Stomach (tissue), 8 donors: ENCODE measurements at regions not wholly inside any gene's neighbourhood (a gene's known extent, or its start where the extent isn't known, plus 50 kb on each side); places are given as distances from the start of the nearest gene placed in this dataset.

ENCODE experiments used
- DNase-seq, 2 donors: peaks; one replicate each; pipeline versions ENCODE4 v3.0.0 to v3.0.0-alpha.2; 2013 to 2019
- H3K27ac ChIP-seq, 5 donors: fragments of 200-600 bp in 4 of 5; sonication (generic) in 4 of 5; one replicate each; pipeline ENCODE4 v1.5.1; 2013 to 2019; ENCODE audit warnings: mild to moderate bottlenecking in 1 of 5, moderate library complexity in 1 of 5
- H3K27me3 ChIP-seq, 3 donors: fragments of 200-600 bp; sonication (generic); one replicate each; pipeline ENCODE4 v1.5.1; 2017 to 2019; ENCODE audit warnings: mixed run types in 1 of 3
- H3K36me3 ChIP-seq, 4 donors: fragments of 200-600 bp; sonication (generic); 1 replicate in 3 of 4; 2 replicates in 1 of 4; pipeline ENCODE4 v1.5.1; 2016 to 2019
- H3K4me1 ChIP-seq, 4 donors: fragments of 200-600 bp; sonication (generic); one replicate each; pipeline ENCODE4 v1.5.1; 2016 to 2019
- H3K4me3 ChIP-seq, 4 donors: fragments of 200-600 bp; sonication (generic) in 3 of 4; one replicate each; pipeline ENCODE4 v1.5.1; 2016 to 2019; ENCODE audit warnings: mild to moderate bottlenecking in 1 of 4
- H3K9me3 ChIP-seq, 4 donors: fragments of 200-600 bp; sonication (generic); one replicate each; pipeline ENCODE4 v1.5.1; 2016 to 2019
- EP300 ChIP-seq: sonication (generic); formaldehyde crosslinking; IDR thresholded peaks from one replicate; pipeline ENCODE4 v1.6.1; 2017; ENCODE audit warnings: antibody characterized with exemption
- POLR2A ChIP-seq, 4 donors: fragments of 450-650 bp; IDR thresholded peaks; one replicate each; pipeline ENCODE4 v1.6.1; 2016; ENCODE audit warnings: antibody characterized with exemption in 4 of 4, control low read depth in 2 of 4, mild to moderate bottlenecking in 1 of 4, moderate library complexity in 1 of 4
- POLR2AphosphoS5 ChIP-seq, 3 donors: sonication (generic); formaldehyde crosslinking; IDR thresholded peaks; one replicate each; pipeline ENCODE4 v1.6.1; 2016; ENCODE audit warnings: antibody characterized with exemption in 3 of 3
- WGBS, 5 donors: extraction: QIAGEN DNeasy Blood & Tissue Kit in 3 of 5; methylation state at CpG; one replicate each; pipeline versions ENCODE4 v1.1.5 to v1.1.7; 2013 to 2018; 5-methylcytosine and 5-hydroxymethylcytosine counted together
- intact Hi-C: fragments of 100-400 bp; cut with DNase I; formaldehyde crosslinking; loops from one replicate; pipeline ENCODE4 v1.15.1; 2023; ENCODE audit warnings: low total_unique reads
- TF ChIP-seq, protein P1 (sequence below), 7 experiments: fragments of 450-650 bp in 4 of 7; fragments of 200-600 bp in 3 of 7; sonication (generic) in 3 of 7; IDR thresholded peaks; one replicate each; pipeline ENCODE4 v1.5.1; 2016 to 2019; ENCODE audit warnings: antibody characterized with exemption in 7 of 7, control low read depth in 2 of 7, mild to moderate bottlenecking in 1 of 7
- donor health status: healthy with polysubstance abuse.
- donor health status: Bipolar disorder and iron deficiency.
- donor health status: healthy.

GRCh38 chr11:22556381-22556780 lies 69.2 kb downstream of the FANCF start:
- no peak for DNase-seq
- H3K27me3 ChIP-seq, result no peaks in the 10 kb centered on the region
- intact Hi-C loops, result no loop called here
- no peak overlapping the region for H3K27ac ChIP-seq
- no peaks in the 10 kb centered on the region for H3K9me3 ChIP-seq
- TF ChIP-seq EP300, result no peak
- TF ChIP-seq POLR2A (IDR thresholded peaks at IDR 0.05), result no peak
- TF ChIP-seq POLR2AphosphoS5 (IDR thresholded peaks at IDR 0.05), result no peak
- TF ChIP-seq, protein P1, sequence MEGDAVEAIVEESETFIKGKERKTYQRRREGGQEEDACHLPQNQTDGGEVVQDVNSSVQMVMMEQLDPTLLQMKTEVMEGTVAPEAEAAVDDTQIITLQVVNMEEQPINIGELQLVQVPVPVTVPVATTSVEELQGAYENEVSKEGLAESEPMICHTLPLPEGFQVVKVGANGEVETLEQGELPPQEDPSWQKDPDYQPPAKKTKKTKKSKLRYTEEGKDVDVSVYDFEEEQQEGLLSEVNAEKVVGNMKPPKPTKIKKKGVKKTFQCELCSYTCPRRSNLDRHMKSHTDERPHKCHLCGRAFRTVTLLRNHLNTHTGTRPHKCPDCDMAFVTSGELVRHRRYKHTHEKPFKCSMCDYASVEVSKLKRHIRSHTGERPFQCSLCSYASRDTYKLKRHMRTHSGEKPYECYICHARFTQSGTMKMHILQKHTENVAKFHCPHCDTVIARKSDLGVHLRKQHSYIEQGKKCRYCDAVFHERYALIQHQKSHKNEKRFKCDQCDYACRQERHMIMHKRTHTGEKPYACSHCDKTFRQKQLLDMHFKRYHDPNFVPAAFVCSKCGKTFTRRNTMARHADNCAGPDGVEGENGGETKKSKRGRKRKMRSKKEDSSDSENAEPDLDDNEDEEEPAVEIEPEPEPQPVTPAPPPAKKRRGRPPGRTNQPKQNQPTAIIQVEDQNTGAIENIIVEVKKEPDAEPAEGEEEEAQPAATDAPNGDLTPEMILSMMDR (IDR thresholded peaks at IDR 0.05), result no peak
- 80 to 93% (median 88%) methylated on average over 2 of the region's 2 CpGs for WGBS, 5 donors
- no peak overlapping the region for H3K4me3 ChIP-seq
- H3K4me1 ChIP-seq, result no peaks in the 10 kb centered on the region
- H3K36me3 ChIP-seq, result no peaks in the 10 kb centered on the region

DNA sequence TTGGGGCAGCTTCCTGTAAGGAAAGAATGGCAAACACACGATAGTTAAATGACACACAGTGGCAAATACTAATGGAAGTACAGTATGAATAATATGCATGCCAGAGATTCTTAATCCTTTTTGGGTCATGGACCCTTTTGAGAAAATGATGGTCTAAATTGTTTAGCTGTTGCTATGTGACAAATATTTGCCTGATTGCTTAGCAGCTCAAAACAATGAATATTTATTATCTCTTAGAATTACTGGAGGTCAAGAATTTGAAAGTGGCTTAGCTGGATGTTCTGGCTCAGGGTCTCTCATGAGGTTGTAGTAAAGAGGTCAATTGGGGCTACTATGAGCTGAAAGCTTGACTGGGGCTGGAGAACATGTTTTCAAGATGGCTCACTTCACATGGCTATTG lies 69.7 kb downstream of the FANCF start:
- H3K27ac ChIP-seq, result no peak overlapping the region
- no peak for DNase-seq
- no peaks in the 10 kb centered on the region for H3K27me3 ChIP-seq
- H3K36me3 ChIP-seq, result no peaks in the 10 kb centered on the region
- intact Hi-C loops, result no loop called here
- no peaks in the 10 kb centered on the region for H3K9me3 ChIP-seq
- TF ChIP-seq, protein P1 (IDR thresholded peaks at IDR 0.05), result no peak
- TF ChIP-seq EP300, result no peak
- no peak for TF ChIP-seq POLR2AphosphoS5 (IDR thresholded peaks at IDR 0.05)
- TF ChIP-seq POLR2A (IDR thresholded peaks at IDR 0.05), result no peak
- H3K4me3 ChIP-seq, result no peak overlapping the region
- 54 to 76% (median 73%) methylated on average over 1 of the region's 1 CpG for WGBS, 5 donors
- no peaks in the 10 kb centered on the region for H3K4me1 ChIP-seq

GRCh38 chr11:22554221-22554620 lies 71.4 kb downstream of the FANCF start:
- Histone ChIP-seq H3K27me3 (no peaks in the 10 kb centered on the region), H3K4me3 (no peak overlapping the region), H3K27ac (no peak overlapping the region), H3K9me3 (no peaks in the 10 kb centered on the region), H3K4me1 (no peaks in the 10 kb centered on the region), H3K36me3 (no peaks in the 10 kb centered on the region)
- TF ChIP-seq POLR2AphosphoS5 (IDR thresholded peaks at IDR 0.05), result no peak
- TF ChIP-seq EP300, result no peak
- TF ChIP-seq, protein P1 (IDR thresholded peaks at IDR 0.05), result no peak
- no peak for DNase-seq
- intact Hi-C loops, result no loop called here
- 15 to 33% (median 27%) methylated on average over 1 of the region's 1 CpG for WGBS, 5 donors

GRCh38 chr11:22552885-22553284 lies 72.7 kb downstream of the FANCF start:
- no peaks in the 10 kb centered on the region for H3K4me1 ChIP-seq
- no peak overlapping the region for H3K27ac ChIP-seq
- H3K36me3 ChIP-seq, result no peaks in the 10 kb centered on the region
- intact Hi-C loops, result no loop called here
- H3K9me3 ChIP-seq, result no peaks in the 10 kb centered on the region
- no peak for TF ChIP-seq EP300
- TF ChIP-seq, protein P1 (IDR thresholded peaks at IDR 0.05), result no peak
- no peak for TF ChIP-seq POLR2AphosphoS5 (IDR thresholded peaks at IDR 0.05)
- H3K4me3 ChIP-seq, result no peak overlapping the region
- DNase-seq, result no peak
- no peaks in the 10 kb centered on the region for H3K27me3 ChIP-seq
- WGBS, 5 donors, result 64 to 76% (median 65%) methylated on average over 2 of the region's 2 CpGs
